ENCODE measurements at regions not wholly inside any gene's neighbourhood (a gene's known extent, or its start where the extent isn't known, plus 50 kb on each side); places are given as distances from the start of the nearest gene placed in this dataset.

DNA sequence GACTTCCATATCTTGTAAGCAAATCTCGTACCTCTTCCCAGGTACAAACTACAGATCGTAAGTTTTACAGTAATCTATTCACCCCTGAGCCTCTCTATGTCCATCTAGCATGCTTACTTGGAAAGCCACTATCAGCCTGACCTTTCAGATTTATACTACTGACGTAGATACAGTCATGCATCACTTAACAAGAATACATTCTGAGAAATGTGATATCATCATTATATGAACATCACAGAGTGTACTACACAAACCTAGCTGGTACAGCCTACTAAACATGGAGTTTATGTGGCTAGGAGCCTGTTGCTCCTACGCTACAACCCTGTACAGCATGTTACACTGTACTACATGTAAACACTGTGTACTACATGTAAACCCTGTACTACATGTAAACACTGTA is 293.2 kb upstream of the ZNF804A start:
- Mint-ChIP-seq H3K4me3 (no peak overlapping the region), H3K9me3 (no peaks in the 10 kb centered on the region; the same call in 2 of the 3 replicates), H3K36me3 (ENCODE audit: low read depth) (no peaks in the 10 kb centered on the region)

More for the DNA sequence above, 293.2 kb upstream of the ZNF804A start:
- Histone ChIP-seq H3F3A (replicated peaks; ENCODE audit: low read depth) (no peaks in the 10 kb centered on the region), H3K27me3 (ENCODE audit: insufficient read depth) (no peaks in the 10 kb centered on the region), H2AFZ (no peak overlapping the region), H3K27ac (ENCODE audit: low read depth) (no peak overlapping the region), H4K20me1 (replicated peaks; ENCODE audit: insufficient read depth) (no peaks in the 10 kb centered on the region), H3K4me1 (ENCODE audit: insufficient read depth) (no peaks in the 10 kb centered on the region), H3K36me3 (ENCODE audit: insufficient read depth) (no peaks in the 10 kb centered on the region), H3K79me2 (replicated peaks; ENCODE audit: insufficient read depth) (no peaks in the 10 kb centered on the region), H3K4me2 (no peak overlapping the region), H3K9me2 (ENCODE audit: insufficient read depth) (no peaks in the 10 kb centered on the region), H3K4me3 (no peak overlapping the region)
- no peak for ATAC-seq
- DNase-seq (ENCODE audit: low spot score) = no peak
- Mint-ChIP-seq H3K4me1 (no peaks in the 10 kb centered on the region), H3K27ac (no peak overlapping the region), H3K27me3 (ENCODE audit: insufficient read depth, low read depth, poor library complexity) (no peaks in the 10 kb centered on the region)
- TF ChIP-seq EZH2 (IDR thresholded peaks at IDR 0.05; ENCODE audit: low read depth, unreplicated experiment) (no peak), STAT1 (IDR thresholded peaks at IDR 0.05; ENCODE audit: unreplicated experiment) (no peak), ZNF114 (CRISPR knock-in tag; IDR thresholded peaks at IDR 0.05) (no peak), EZH2phosphoT487 (IDR thresholded peaks at IDR 0.05; ENCODE audit: unreplicated experiment) (no peak), ZNF331 (CRISPR knock-in tag; IDR thresholded peaks at IDR 0.05; ENCODE audit: low read depth) (no peak), CREB1 (CRISPR knock-in tag; IDR thresholded peaks at IDR 0.05; ENCODE audit: low read depth) (no peak), NANOG (IDR thresholded peaks at IDR 0.05; ENCODE audit: borderline replicate concordance) (no peak)
- TF ChIP-seq, protein P1, sequence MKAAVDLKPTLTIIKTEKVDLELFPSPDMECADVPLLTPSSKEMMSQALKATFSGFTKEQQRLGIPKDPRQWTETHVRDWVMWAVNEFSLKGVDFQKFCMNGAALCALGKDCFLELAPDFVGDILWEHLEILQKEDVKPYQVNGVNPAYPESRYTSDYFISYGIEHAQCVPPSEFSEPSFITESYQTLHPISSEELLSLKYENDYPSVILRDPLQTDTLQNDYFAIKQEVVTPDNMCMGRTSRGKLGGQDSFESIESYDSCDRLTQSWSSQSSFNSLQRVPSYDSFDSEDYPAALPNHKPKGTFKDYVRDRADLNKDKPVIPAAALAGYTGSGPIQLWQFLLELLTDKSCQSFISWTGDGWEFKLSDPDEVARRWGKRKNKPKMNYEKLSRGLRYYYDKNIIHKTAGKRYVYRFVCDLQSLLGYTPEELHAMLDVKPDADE (IDR thresholded peaks at IDR 0.05) = no peak
- TF ChIP-seq, protein P2, sequence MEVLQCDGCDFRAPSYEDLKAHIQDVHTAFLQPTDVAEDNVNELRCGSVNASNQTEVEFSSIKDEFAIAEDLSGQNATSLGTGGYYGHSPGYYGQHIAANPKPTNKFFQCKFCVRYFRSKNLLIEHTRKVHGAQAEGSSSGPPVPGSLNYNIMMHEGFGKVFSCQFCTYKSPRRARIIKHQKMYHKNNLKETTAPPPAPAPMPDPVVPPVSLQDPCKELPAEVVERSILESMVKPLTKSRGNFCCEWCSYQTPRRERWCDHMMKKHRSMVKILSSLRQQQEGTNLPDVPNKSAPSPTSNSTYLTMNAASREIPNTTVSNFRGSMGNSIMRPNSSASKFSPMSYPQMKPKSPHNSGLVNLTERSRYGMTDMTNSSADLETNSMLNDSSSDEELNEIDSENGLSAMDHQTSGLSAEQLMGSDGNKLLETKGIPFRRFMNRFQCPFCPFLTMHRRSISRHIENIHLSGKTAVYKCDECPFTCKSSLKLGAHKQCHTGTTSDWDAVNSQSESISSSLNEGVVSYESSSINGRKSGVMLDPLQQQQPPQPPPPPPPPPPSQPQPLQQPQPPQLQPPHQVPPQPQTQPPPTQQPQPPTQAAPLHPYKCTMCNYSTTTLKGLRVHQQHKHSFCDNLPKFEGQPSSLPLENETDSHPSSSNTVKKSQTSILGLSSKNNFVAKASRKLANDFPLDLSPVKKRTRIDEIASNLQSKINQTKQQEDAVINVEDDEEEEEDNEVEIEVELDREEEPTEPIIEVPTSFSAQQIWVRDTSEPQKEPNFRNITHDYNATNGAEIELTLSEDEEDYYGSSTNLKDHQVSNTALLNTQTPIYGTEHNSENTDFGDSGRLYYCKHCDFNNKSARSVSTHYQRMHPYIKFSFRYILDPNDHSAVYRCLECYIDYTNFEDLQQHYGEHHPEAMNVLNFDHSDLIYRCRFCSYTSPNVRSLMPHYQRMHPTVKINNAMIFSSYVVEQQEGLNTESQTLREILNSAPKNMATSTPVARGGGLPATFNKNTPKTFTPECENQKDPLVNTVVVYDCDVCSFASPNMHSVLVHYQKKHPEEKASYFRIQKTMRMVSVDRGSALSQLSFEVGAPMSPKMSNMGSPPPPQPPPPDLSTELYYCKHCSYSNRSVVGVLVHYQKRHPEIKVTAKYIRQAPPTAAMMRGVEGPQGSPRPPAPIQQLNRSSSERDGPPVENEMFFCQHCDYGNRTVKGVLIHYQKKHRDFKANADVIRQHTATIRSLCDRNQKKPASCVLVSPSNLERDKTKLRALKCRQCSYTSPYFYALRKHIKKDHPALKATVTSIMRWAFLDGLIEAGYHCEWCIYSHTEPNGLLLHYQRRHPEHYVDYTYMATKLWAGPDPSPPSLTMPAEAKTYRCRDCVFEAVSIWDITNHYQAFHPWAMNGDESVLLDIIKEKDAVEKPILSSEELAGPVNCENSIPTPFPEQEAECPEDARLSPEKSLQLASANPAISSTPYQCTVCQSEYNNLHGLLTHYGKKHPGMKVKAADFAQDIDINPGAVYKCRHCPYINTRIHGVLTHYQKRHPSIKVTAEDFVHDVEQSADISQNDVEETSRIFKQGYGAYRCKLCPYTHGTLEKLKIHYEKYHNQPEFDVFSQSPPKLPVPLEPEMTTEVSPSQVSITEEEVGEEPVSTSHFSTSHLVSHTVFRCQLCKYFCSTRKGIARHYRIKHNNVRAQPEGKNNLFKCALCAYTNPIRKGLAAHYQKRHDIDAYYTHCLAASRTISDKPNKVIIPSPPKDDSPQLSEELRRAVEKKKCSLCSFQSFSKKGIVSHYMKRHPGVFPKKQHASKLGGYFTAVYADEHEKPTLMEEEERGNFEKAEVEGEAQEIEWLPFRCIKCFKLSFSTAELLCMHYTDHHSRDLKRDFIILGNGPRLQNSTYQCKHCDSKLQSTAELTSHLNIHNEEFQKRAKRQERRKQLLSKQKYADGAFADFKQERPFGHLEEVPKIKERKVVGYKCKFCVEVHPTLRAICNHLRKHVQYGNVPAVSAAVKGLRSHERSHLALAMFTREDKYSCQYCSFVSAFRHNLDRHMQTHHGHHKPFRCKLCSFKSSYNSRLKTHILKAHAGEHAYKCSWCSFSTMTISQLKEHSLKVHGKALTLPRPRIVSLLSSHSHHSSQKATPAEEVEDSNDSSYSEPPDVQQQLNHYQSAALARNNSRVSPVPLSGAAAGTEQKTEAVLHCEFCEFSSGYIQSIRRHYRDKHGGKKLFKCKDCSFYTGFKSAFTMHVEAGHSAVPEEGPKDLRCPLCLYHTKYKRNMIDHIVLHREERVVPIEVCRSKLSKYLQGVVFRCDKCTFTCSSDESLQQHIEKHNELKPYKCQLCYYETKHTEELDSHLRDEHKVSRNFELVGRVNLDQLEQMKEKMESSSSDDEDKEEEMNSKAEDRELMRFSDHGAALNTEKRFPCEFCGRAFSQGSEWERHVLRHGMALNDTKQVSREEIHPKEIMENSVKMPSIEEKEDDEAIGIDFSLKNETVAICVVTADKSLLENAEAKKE (CRISPR knock-in tag; IDR thresholded peaks at IDR 0.05) = no peak
- TF ChIP-seq, protein P3, sequence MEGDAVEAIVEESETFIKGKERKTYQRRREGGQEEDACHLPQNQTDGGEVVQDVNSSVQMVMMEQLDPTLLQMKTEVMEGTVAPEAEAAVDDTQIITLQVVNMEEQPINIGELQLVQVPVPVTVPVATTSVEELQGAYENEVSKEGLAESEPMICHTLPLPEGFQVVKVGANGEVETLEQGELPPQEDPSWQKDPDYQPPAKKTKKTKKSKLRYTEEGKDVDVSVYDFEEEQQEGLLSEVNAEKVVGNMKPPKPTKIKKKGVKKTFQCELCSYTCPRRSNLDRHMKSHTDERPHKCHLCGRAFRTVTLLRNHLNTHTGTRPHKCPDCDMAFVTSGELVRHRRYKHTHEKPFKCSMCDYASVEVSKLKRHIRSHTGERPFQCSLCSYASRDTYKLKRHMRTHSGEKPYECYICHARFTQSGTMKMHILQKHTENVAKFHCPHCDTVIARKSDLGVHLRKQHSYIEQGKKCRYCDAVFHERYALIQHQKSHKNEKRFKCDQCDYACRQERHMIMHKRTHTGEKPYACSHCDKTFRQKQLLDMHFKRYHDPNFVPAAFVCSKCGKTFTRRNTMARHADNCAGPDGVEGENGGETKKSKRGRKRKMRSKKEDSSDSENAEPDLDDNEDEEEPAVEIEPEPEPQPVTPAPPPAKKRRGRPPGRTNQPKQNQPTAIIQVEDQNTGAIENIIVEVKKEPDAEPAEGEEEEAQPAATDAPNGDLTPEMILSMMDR (conservative IDR thresholded peaks at IDR 0.05; ENCODE audit: low read depth in 2 of 2) = no peak
- TF ChIP-seq, protein P4, sequence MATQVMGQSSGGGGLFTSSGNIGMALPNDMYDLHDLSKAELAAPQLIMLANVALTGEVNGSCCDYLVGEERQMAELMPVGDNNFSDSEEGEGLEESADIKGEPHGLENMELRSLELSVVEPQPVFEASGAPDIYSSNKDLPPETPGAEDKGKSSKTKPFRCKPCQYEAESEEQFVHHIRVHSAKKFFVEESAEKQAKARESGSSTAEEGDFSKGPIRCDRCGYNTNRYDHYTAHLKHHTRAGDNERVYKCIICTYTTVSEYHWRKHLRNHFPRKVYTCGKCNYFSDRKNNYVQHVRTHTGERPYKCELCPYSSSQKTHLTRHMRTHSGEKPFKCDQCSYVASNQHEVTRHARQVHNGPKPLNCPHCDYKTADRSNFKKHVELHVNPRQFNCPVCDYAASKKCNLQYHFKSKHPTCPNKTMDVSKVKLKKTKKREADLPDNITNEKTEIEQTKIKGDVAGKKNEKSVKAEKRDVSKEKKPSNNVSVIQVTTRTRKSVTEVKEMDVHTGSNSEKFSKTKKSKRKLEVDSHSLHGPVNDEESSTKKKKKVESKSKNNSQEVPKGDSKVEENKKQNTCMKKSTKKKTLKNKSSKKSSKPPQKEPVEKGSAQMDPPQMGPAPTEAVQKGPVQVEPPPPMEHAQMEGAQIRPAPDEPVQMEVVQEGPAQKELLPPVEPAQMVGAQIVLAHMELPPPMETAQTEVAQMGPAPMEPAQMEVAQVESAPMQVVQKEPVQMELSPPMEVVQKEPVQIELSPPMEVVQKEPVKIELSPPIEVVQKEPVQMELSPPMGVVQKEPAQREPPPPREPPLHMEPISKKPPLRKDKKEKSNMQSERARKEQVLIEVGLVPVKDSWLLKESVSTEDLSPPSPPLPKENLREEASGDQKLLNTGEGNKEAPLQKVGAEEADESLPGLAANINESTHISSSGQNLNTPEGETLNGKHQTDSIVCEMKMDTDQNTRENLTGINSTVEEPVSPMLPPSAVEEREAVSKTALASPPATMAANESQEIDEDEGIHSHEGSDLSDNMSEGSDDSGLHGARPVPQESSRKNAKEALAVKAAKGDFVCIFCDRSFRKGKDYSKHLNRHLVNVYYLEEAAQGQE (IDR thresholded peaks at IDR 0.05; ENCODE audit: unreplicated experiment) = no peak

Measured in GM23338 (cell line).